GM10266 (cell line): ENCODE measurements at regions not wholly inside any gene's neighbourhood (a gene's known extent, or its start where the extent isn't known, plus 50 kb on each side); places are given as distances from the start of the nearest gene placed in this dataset.

Experiments used
- DNase-seq: peaks from one replicate; pipeline ENCODE4 v3.0.0; 2012; ENCODE audit errors: extremely low spot score
- TF ChIP-seq, protein P1 (sequence below): IDR thresholded peaks from 2 replicates; pipeline ENCODE4 v1.5.1; 2012; ENCODE audit warnings: mild to moderate bottlenecking, low read depth; ENCODE audit not compliant: control insufficient read depth, insufficient read depth; ENCODE audit errors: missing control alignments

DNA sequence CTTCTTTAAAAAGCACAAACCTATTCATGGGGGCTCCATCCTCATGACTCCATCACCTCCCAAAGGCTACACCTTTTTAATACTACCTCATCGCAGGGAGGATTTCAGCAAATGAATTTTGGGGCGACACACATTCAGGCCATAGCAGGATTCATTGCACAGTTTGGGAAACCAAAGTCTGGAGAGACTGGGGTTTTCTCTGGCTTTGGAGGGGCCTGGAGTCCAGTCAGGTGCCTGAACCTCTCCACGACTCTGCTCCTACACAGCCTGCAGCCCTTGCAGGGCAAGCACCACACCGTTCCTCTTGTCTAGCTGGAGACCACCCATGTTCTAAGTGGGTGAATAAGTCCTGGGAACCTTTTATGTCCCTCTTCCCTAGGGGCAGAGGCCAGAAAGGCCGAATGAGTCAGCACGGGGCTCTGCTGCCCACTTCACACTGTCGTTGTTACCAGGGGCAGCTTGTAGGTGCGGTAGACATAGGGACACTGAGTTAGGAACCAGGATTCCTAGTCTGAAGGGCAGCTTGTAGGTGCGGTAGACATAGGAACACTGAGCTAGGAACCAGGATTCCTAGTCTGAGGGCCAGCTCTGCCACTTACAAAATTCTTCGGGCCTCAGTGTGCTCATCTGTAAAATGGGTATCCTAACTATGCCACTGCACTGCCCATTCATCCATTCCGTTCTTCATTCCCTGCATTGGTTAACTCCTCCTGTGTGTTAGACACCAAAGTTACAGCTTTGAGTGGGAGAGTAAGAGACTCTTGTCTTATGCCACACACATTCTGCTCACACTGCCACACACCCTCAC lies 251.7 kb upstream of the B3GAT1 start:
- no peak for DNase-seq
- TF ChIP-seq, protein P1, sequence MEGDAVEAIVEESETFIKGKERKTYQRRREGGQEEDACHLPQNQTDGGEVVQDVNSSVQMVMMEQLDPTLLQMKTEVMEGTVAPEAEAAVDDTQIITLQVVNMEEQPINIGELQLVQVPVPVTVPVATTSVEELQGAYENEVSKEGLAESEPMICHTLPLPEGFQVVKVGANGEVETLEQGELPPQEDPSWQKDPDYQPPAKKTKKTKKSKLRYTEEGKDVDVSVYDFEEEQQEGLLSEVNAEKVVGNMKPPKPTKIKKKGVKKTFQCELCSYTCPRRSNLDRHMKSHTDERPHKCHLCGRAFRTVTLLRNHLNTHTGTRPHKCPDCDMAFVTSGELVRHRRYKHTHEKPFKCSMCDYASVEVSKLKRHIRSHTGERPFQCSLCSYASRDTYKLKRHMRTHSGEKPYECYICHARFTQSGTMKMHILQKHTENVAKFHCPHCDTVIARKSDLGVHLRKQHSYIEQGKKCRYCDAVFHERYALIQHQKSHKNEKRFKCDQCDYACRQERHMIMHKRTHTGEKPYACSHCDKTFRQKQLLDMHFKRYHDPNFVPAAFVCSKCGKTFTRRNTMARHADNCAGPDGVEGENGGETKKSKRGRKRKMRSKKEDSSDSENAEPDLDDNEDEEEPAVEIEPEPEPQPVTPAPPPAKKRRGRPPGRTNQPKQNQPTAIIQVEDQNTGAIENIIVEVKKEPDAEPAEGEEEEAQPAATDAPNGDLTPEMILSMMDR = no peak

DNA sequence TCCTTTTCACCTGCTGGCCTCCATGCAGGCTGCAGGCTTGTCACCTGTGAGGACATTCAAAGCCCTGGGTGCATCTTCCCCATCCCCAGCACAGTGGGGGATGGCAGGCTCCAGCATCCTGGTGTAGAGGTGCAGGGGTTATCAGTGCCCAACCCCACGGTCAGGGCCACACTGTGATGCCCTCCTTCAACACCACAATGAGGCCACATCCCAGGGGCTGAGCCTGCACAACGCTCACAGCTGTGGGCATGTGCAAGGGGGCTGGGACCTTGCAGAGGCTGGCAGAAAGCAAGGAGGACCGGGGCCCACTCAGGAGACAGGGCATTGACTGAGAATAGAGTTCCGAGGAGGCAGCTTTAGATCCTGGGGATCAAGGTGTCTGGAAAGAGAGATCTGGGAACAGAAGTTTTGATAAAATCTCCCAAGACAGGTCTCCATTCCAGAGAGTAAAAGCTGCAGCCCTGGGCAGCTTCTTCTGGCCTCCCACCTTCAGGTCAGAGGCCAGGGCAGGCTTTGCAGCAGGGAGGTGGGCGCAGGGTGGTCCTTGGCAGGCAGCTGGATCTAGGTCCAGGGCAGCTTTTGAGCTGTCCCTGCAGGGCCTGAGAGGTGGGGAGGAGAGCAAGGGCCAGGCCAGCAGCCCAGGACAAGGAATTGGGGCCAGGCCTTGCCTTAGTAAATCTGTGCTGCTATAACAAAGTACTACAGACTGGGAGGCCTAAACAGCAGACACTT lies 250.8 kb upstream of the B3GAT1 start:
- TF ChIP-seq, protein P1 = no peak
- DNase-seq = no peak

DNA sequence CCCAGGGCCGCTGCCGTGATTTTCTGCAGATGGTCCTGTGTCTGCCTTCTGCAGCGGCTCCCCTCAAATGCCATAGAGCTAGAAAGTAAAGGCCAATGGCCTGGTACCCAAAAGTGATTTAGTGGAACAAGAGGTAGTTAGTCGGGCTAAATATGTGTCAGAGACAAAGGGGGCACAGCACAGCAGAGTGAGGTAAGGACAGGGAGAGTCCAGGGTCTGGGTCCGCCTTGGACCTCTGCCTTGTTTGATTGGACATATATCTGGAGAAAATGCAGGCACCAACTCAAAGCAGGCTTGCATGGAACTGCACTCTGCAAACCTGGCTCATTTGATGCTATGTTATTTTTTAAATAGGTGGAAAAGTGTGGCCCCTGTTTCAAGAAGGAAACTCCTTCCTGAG lies 249.6 kb upstream of the B3GAT1 start:
- TF ChIP-seq, protein P1 = no peak
- DNase-seq = no peak

DNA sequence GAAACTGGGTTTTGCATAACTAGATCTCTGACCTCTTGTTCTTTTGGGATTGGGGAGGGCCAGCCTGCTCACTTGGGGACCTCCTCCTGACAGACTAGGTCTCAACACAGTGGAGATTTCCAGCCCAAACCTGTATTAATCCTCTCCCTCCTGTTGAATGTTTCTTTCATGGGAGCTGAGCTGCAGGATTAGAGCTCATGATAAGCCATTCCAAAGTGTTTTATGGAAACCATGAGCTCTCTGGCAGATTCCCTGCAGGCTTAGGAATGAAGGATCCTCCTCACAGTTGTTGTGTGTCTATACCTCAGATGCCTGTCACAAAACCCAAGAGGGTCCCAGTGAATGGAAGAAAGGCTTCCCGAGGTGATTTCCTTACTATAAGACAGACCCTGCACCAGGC lies 248.4 kb upstream of the B3GAT1 start:
- DNase-seq = no peak
- TF ChIP-seq, protein P1 = no peak

DNA sequence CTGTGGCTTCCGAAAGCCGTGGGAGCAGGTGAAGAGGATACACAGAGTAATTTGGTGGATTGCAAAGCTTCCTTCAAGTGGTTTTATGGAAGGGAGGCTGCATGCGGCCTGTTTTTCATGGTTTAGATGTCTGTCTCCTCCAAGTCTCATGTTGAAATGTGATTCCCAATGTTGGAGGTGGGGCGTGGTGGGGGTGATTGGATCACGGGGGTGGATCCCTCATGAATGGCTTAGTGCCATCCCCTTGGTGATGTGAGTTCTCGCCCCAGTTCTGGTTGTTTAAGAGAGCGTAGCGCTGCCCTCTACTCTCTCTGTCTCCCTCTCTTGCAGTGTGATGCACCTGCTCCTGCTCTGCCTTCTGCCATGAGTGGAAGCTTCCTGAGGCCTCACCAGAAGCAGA lies 247.8 kb upstream of the B3GAT1 start:
- TF ChIP-seq, protein P1 = no peak
- no peak for DNase-seq

DNA sequence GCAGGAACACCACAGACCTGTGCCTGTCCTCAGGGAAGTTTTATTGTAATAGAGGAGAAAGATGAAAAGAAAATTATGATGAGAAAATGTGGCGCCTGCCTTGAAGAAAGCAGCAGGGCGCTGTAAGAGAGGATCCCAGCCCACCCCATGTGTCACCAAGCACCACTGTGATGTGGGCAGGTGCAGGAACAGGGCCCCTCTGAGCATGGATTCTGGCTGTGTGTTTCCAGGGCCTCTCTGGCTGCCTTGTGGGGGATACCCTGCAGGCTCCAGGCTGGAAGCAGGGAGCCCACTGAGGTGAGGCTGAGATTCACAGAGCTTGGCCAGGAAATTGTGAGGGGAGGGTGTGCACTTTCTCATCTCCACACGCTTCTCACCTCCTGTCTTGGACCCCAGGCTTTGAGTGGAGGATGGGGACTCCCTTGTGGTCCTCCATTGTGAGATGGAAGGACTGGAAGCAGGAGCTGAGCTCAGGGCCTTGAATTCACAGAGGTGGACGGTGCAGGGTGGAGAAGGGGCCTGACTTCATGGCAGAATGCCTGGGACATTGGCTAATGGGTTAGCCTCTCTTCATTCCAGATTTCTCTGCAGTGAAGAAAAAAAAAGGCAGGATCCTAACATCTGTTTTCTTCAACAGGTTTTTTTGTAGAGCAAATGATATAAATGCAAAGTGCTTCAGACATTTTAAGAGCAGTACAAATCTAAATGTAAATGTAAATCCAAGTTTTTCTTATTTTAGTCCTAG lies 246.6 kb upstream of the B3GAT1 start:
- no peak for DNase-seq
- TF ChIP-seq, protein P1 = no peak
